ENCODE measurements at regions not wholly inside any gene's neighbourhood (a gene's known extent, or its start where the extent isn't known, plus 50 kb on each side); places are given as distances from the start of the nearest gene placed in this dataset.

DNA sequence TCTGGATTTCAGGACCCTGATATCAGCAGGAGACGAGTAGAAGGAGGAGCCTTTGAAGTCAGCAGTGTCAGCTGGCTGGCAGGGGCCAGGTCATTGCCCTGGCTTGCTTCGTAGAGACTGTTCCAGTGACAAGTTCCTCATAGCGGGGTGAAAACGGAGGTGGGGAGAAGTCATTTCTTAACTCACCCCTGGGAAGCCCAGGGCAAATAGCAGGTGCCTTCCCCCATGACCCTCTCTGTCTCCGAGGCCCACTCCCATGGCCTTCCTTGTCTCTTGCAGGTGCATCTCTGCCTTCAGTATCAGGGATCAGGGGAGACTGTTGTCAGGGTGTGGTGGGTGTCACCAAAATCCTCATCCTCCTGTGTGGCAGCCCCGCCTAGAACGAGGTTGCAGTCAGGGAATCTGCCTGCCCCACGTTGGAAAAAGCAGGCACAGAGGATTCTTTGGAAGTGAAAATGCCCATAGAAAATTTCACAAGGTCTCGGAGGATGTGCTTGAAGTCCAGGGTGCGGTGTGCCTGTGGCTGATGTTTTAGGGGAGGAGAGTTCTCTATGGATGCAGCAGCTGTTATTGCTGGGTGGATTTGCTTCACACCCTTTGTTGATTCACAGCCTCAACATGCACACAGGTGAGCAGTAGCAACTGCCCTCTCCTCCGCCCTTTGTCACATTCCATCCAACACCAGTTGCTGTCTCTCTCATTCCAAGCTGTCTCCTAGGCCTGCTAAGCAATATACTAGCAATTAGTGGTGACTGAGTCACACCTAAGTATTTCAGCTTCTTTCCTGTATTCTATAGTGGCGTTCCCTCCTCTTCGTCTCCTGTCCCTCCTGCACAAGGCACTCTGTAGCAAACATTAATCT lies 142.6 kb upstream of the FHL2 start:
- TF ChIP-seq EZH2 (IDR thresholded peaks at IDR 0.05) (no peak), POLR2AphosphoS5 (IDR thresholded peaks at IDR 0.05; ENCODE audit: borderline replicate concordance, low read depth, low read length) (no peak)

Measured in SK-N-MC (cell line).